ENCODE measurements at regions not wholly inside any gene's neighbourhood (a gene's known extent, or its start where the extent isn't known, plus 50 kb on each side); places are given as distances from the start of the nearest gene placed in this dataset.
A peak's percentile ranks its signal among the peaks of the same experiment; 100 is the strongest.
"Not testable (repeated sequence)": the region's sequence is repeated elsewhere in the genome, so short reads cannot be mapped to it uniquely, and the experiment has no call there.

DNA sequence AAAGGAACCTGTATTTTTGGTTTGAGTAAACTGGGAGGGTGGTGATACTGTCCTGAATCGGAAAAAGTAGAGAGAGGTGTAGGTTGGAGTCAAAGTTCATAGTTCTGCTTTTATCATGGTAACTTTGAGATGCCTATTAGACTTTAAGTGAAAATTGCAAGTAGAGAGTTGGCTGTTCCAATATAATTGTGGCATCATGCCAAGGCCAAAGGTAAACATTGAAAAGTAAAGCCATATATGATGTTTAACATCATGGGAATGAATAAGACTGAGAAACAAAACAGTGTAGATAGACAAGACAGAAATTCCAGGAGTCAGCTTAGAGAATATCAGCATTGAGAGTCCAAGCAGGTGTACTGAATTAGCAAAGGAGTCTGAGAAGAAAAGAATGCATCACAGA, 570.9 kb downstream of the HTR7 start:
- H3K27me3 ChIP-seq = no peaks in the 10 kb centered on the region
- no peak for TF ChIP-seq POLR2A (IDR thresholded peaks at IDR 0.05)
- TF ChIP-seq, protein P1, sequence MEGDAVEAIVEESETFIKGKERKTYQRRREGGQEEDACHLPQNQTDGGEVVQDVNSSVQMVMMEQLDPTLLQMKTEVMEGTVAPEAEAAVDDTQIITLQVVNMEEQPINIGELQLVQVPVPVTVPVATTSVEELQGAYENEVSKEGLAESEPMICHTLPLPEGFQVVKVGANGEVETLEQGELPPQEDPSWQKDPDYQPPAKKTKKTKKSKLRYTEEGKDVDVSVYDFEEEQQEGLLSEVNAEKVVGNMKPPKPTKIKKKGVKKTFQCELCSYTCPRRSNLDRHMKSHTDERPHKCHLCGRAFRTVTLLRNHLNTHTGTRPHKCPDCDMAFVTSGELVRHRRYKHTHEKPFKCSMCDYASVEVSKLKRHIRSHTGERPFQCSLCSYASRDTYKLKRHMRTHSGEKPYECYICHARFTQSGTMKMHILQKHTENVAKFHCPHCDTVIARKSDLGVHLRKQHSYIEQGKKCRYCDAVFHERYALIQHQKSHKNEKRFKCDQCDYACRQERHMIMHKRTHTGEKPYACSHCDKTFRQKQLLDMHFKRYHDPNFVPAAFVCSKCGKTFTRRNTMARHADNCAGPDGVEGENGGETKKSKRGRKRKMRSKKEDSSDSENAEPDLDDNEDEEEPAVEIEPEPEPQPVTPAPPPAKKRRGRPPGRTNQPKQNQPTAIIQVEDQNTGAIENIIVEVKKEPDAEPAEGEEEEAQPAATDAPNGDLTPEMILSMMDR (IDR thresholded peaks at IDR 0.05) = no peak
- H3K4me3 ChIP-seq = no peak overlapping the region
- no peaks in the 10 kb centered on the region for H3K4me1 ChIP-seq
- ATAC-seq (no peak), DNase-seq (no peak)
- intact Hi-C loops (cut with DNase I) = no loop called here
- no peaks in the 10 kb centered on the region for H3K36me3 ChIP-seq (replicated peaks in 1 of 2; ENCODE audit: insufficient read depth in 1 of 2, low read depth in 2 of 2)
- H3K9me3 ChIP-seq = no peaks in the 10 kb centered on the region
- no peak overlapping the region for H3K27ac ChIP-seq
- WGBS, 2 donors = 42 to 76% methylated on average over 1 of the region's 1 CpG

GRCh38 chr10:90288391-90288933, 569.4 kb downstream of the HTR7 start:
- intact Hi-C loops (cut with DNase I) = no loop called here
- ATAC-seq (no peak), DNase-seq (peak in 1 of 4 donors; percentile 4)
- Histone ChIP-seq H3K27ac (no peak overlapping the region), H3K9me3 (no peaks in the 10 kb centered on the region), H3K36me3 (replicated peaks in 1 of 2; ENCODE audit: insufficient read depth in 1 of 2, low read depth in 2 of 2) (no peaks in the 10 kb centered on the region), H3K4me1 (no peaks in the 10 kb centered on the region), H3K27me3 (no peaks in the 10 kb centered on the region), H3K4me3 (no peak overlapping the region)
- TF ChIP-seq, protein P1 (IDR thresholded peaks at IDR 0.05) = no peak
- no peak for TF ChIP-seq POLR2A (IDR thresholded peaks at IDR 0.05)
- 26 to 55% methylated on average over 1 of the region's 1 CpG for WGBS, 2 donors

DNA sequence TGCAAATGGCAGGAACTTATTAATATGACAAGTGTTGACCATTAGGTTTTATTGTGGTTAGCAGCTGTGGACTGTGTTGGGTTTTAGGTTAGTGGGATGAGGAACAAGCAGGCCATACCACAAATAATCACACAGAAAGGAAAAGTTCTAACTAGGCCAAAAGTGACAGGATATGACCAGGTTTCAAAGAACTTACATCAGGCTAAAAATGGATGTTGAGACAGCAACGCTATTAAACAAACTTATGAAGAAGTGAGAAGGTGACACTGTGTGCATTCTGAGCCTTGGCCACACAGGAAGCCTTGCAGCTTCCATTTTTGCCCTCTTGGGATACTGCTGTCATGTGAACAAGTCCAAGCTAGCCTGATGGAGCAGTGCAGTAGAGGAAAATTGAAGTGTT, 568.8 kb downstream of the HTR7 start:
- Histone ChIP-seq H3K4me3 (no peak overlapping the region), H3K36me3 (replicated peaks in 1 of 2; ENCODE audit: insufficient read depth in 1 of 2, low read depth in 2 of 2) (no peaks in the 10 kb centered on the region), H3K27me3 (no peaks in the 10 kb centered on the region), H3K9me3 (no peaks in the 10 kb centered on the region), H3K27ac (no peak overlapping the region), H3K4me1 (no peaks in the 10 kb centered on the region)
- WGBS, 2 donors = 33 to 55% methylated on average over 1 of the region's 1 CpG
- peak in 1 of 4 donors; percentile 2 for DNase-seq
- intact Hi-C loops (cut with DNase I) = no loop called here
- ATAC-seq = no peak
- TF ChIP-seq, protein P1 (IDR thresholded peaks at IDR 0.05) = no peak
- TF ChIP-seq POLR2A (IDR thresholded peaks at IDR 0.05) = no peak

GRCh38 chr10:90293616-90294015, 564.2 kb downstream of the HTR7 start:
- no peak overlapping the region for H3K4me3 ChIP-seq
- WGBS, 2 donors = 22 to 30% methylated on average over 4 of the region's 4 CpGs
- ATAC-seq (no peak), DNase-seq (no peak)
- H3K9me3 ChIP-seq = no peaks in the 10 kb centered on the region
- intact Hi-C loops (cut with DNase I) = no loop called here
- H3K27ac ChIP-seq = no peak overlapping the region
- TF ChIP-seq POLR2A (IDR thresholded peaks at IDR 0.05) = no peak
- TF ChIP-seq, protein P1 (IDR thresholded peaks at IDR 0.05) = no peak
- H3K4me1 ChIP-seq = no peaks in the 10 kb centered on the region
- H3K36me3 ChIP-seq (replicated peaks in 1 of 2; ENCODE audit: insufficient read depth in 1 of 2, low read depth in 2 of 2) = no peaks in the 10 kb centered on the region
- H3K27me3 ChIP-seq = no peaks in the 10 kb centered on the region

DNA sequence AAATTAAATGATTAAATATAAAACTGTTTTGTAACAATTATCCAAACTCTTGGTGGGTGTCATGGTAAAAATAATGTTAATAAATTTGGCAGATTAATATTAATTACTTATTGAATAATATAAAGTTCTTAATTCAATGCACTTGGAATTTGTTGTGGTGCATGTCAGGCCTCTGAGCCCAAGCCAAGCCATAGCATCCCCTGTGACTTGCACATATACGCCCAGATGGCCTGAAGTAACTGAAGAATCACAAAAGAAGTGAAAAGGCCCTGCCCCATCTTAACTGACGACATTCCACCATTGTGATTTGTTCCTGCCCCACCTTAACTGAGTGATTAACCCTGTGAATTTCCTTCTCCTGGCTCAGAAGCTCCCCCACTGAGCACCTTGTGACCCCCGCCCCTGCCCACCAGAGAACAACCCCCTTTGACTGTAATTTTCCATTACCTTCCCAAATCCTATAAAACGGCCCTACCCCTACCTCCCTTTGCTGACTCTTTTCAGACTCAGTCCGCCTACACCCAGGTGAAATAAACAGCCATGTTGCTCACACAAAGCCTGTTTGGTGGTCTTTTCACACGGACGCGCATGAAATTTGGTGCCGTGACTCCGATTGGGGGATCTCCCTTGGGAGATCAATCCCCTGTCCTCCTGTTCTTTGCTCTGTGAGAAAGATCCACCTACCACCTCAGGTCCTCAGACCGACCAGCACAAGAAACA, 562.9 kb downstream of the HTR7 start:
- intact Hi-C loops (cut with DNase I); H3K27me3 ChIP-seq; DNase-seq; H3K9me3 ChIP-seq; H3K4me1 ChIP-seq; H3K36me3 ChIP-seq (replicated peaks in 1 of 2; ENCODE audit: insufficient read depth in 1 of 2, low read depth in 2 of 2); H3K27ac ChIP-seq; H3K4me3 ChIP-seq; ATAC-seq: not testable (repeated sequence)
- 67 to 69% methylated on average over 11 of the region's 11 CpGs for WGBS, 2 donors

DNA sequence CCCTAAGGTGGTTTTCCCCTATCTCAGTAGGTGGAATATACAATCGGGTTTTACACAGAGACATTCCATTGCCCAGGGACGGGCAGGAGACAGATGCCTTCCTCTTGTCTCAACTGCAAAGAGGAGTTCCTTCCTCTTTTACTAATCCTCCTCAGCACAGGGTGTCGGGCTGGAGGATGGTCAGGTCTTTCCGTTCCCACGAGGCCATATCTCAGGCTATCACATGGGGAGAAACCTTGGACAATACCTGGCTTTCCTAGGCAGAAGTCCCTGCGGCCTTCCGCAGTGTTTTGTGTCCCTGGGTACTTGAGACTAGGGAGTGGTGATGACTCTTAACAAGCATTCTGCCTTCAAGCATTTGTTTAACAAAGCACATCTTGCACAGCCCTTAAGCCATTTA, 555.8 kb downstream of the HTR7 start:
- 25 to 29% methylated on average over 7 of the region's 7 CpGs for WGBS, 2 donors
- H3K4me1 ChIP-seq; H3K36me3 ChIP-seq (replicated peaks in 1 of 2; ENCODE audit: insufficient read depth in 1 of 2, low read depth in 2 of 2); ATAC-seq; H3K4me3 ChIP-seq; intact Hi-C loops (cut with DNase I); DNase-seq; H3K27ac ChIP-seq; H3K9me3 ChIP-seq; H3K27me3 ChIP-seq: not testable (repeated sequence)

Data from body of pancreas (tissue), 4 donors.